ENCODE measurements at regions not wholly inside any gene's neighbourhood (a gene's known extent, or its start where the extent isn't known, plus 50 kb on each side); places are given as distances from the start of the nearest gene placed in this dataset.

DNA sequence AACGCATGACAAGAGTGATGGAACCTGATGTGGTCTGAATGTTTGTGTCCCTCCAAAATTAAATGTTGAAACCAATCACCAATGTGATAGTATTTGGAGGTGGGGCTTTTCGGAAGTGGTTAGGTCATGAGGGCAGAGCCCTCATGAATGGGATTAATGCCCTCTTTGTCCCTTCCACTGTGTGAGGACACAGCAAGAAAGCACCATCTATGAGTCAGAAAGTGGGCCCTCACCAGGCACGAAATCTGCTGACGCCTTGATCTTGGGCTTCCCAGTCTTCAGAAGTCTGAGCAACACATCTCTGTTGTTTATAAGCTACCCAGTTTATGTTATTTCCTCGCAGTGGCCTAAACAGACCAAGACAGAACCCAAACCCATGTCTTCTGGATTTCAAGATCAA lies 244.0 kb upstream of the JAG1 start:
- no peaks in the 10 kb centered on the region; the same call in 1 of the 2 replicates for H3K9me3 ChIP-seq (ENCODE audit: insufficient read depth, low read depth, low read length)
- no peak overlapping the region for H3K4me2 ChIP-seq (ENCODE audit: low read depth, low read length, poor library complexity, severe bottlenecking)
- H2AFZ ChIP-seq (ENCODE audit: low read length) = no peak overlapping the region
- H3K79me2 ChIP-seq (ENCODE audit: insufficient read depth, low read length) = no peaks in the 10 kb centered on the region
- H3K4me1 ChIP-seq (ENCODE audit: insufficient read depth, low read length, poor library complexity, severe bottlenecking) = no peaks in the 10 kb centered on the region
- no peak overlapping the region for H3K9ac ChIP-seq (ENCODE audit: low read depth, low read length, poor library complexity, severe bottlenecking)
- no peaks in the 10 kb centered on the region for H3K27me3 ChIP-seq (ENCODE audit: insufficient read depth, low read length, poor library complexity, severe bottlenecking)
- H3K9me2 ChIP-seq (replicated peaks; ENCODE audit: low read depth, low read length) = no peaks in the 10 kb centered on the region
- TF ChIP-seq, protein P1, sequence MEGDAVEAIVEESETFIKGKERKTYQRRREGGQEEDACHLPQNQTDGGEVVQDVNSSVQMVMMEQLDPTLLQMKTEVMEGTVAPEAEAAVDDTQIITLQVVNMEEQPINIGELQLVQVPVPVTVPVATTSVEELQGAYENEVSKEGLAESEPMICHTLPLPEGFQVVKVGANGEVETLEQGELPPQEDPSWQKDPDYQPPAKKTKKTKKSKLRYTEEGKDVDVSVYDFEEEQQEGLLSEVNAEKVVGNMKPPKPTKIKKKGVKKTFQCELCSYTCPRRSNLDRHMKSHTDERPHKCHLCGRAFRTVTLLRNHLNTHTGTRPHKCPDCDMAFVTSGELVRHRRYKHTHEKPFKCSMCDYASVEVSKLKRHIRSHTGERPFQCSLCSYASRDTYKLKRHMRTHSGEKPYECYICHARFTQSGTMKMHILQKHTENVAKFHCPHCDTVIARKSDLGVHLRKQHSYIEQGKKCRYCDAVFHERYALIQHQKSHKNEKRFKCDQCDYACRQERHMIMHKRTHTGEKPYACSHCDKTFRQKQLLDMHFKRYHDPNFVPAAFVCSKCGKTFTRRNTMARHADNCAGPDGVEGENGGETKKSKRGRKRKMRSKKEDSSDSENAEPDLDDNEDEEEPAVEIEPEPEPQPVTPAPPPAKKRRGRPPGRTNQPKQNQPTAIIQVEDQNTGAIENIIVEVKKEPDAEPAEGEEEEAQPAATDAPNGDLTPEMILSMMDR (conservative IDR thresholded peaks at IDR 0.05; ENCODE audit: low read length) = no peak
- no peak for TF ChIP-seq EZH2phosphoT487 (IDR thresholded peaks at IDR 0.05; ENCODE audit: borderline replicate concordance)
- H4K20me1 ChIP-seq (ENCODE audit: insufficient read depth, low read length, poor library complexity, severe bottlenecking) = no peaks in the 10 kb centered on the region
- H3F3A ChIP-seq (ENCODE audit: low read depth) = no peaks in the 10 kb centered on the region
- H3K36me3 ChIP-seq (ENCODE audit: insufficient read depth, low read length) = no peaks in the 10 kb centered on the region
- H3K4me3 ChIP-seq (ENCODE audit: low read length, poor library complexity, severe bottlenecking) = no peak overlapping the region

DNA sequence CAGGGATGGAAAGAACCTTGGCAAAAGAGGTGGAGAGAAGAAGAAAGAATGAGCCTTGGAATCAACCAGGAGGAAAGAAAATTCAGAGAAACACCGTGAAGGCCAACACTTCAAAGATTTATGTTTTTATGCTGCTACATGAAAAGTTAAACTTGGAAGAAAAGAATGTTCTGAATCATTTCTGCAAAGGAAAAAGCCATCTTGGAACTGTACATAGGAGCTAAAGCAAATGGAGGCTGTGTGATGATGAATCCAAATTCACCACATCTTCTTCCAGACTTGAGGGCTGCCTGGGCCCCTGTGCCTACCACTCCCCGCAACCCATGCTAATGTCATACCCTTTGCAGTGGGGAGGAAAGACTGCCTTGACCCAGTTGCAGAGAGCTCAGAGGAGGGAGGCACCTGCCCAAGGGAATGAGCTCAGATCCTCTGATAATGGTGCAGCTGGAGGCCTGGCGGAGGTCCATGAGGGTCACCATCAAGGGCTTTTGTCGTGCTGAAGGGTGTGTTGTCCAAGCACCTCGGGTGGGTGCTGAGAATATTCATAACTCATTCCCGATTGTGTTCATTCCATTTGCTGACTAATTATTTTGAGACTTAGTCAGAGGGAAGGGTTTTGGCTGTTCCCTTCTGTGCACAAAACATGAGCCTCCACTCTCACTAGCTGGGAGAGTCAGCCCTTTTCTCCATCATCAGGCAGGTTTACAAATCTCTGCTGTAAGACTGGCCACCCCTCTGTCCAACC lies 245.8 kb upstream of the JAG1 start:
- Histone ChIP-seq H3K27me3 (ENCODE audit: insufficient read depth, low read length, poor library complexity, severe bottlenecking) (no peaks in the 10 kb centered on the region), H3F3A (ENCODE audit: low read depth) (no peaks in the 10 kb centered on the region), H3K9me3 (ENCODE audit: insufficient read depth, low read depth, low read length) (no peaks in the 10 kb centered on the region; the same call in 1 of the 2 replicates), H3K4me1 (ENCODE audit: insufficient read depth, low read length, poor library complexity, severe bottlenecking) (no peaks in the 10 kb centered on the region), H3K9ac (ENCODE audit: low read depth, low read length, poor library complexity, severe bottlenecking) (no peak overlapping the region), H3K36me3 (ENCODE audit: insufficient read depth, low read length) (no peaks in the 10 kb centered on the region), H4K20me1 (ENCODE audit: insufficient read depth, low read length, poor library complexity, severe bottlenecking) (no peaks in the 10 kb centered on the region), H3K9me2 (replicated peaks; ENCODE audit: low read depth, low read length) (no peaks in the 10 kb centered on the region), H3K79me2 (ENCODE audit: insufficient read depth, low read length) (no peaks in the 10 kb centered on the region), H3K4me3 (ENCODE audit: low read length, poor library complexity, severe bottlenecking) (no peak overlapping the region), H2AFZ (ENCODE audit: low read length) (no peak overlapping the region), H3K4me2 (ENCODE audit: low read depth, low read length, poor library complexity, severe bottlenecking) (no peak overlapping the region)
- TF ChIP-seq, protein P1 (conservative IDR thresholded peaks at IDR 0.05; ENCODE audit: low read length) = no peak
- TF ChIP-seq EZH2phosphoT487 (IDR thresholded peaks at IDR 0.05; ENCODE audit: borderline replicate concordance) = no peak

- no peaks in the 10 kb centered on the region for H3K4me1 ChIP-seq (ENCODE audit: insufficient read depth, low read length, poor library complexity, severe bottlenecking)
- TF ChIP-seq, protein P1 (conservative IDR thresholded peaks at IDR 0.05; ENCODE audit: low read length) = no peak
- TF ChIP-seq EZH2phosphoT487 (IDR thresholded peaks at IDR 0.05; ENCODE audit: borderline replicate concordance) = no peak
These were observed 246.6 kb upstream of the JAG1 start for GRCh38 chr20:10920396-10920795.

More at GRCh38 chr20:10920396-10920795, 246.6 kb upstream of the JAG1 start:
- Histone ChIP-seq H3K27me3 (ENCODE audit: insufficient read depth, low read length, poor library complexity, severe bottlenecking) (no peaks in the 10 kb centered on the region), H3K9me2 (replicated peaks; ENCODE audit: low read depth, low read length) (no peaks in the 10 kb centered on the region), H4K20me1 (ENCODE audit: insufficient read depth, low read length, poor library complexity, severe bottlenecking) (no peaks in the 10 kb centered on the region), H3K36me3 (ENCODE audit: insufficient read depth, low read length) (no peaks in the 10 kb centered on the region), H3K79me2 (ENCODE audit: insufficient read depth, low read length) (no peaks in the 10 kb centered on the region), H3F3A (ENCODE audit: low read depth) (no peaks in the 10 kb centered on the region), H3K4me3 (ENCODE audit: low read length, poor library complexity, severe bottlenecking) (no peak overlapping the region), H3K9ac (ENCODE audit: low read depth, low read length, poor library complexity, severe bottlenecking) (no peak overlapping the region), H3K4me2 (ENCODE audit: low read depth, low read length, poor library complexity, severe bottlenecking) (no peak overlapping the region), H2AFZ (ENCODE audit: low read length) (no peak overlapping the region), H3K9me3 (ENCODE audit: insufficient read depth, low read depth, low read length) (no peaks in the 10 kb centered on the region; the same call in 1 of the 2 replicates)
